H9 (cell line): ENCODE measurements at regions not wholly inside any gene's neighbourhood (a gene's known extent, or its start where the extent isn't known, plus 50 kb on each side); places are given as distances from the start of the nearest gene placed in this dataset.

Experiments
- DNase-seq: peaks from one replicate; pipeline ENCODE4 v3.0.0-alpha.2; 2017
- H2AFZ ChIP-seq: one replicate; pipeline ENCODE4 v1.6.1; 2013; ENCODE audit warnings: mild to moderate bottlenecking, low read length, control low read depth, moderate library complexity
- H2AK5ac ChIP-seq: 2 replicates; pipeline ENCODE4 v1.6.1; 2013; ENCODE audit warnings: low read length, control low read depth, mixed read lengths; ENCODE audit not compliant: insufficient read length
- H2BK120ac ChIP-seq: one replicate; pipeline ENCODE4 v1.6.1; 2013; ENCODE audit warnings: low read depth, mild to moderate bottlenecking, low read length, control low read depth, inconsistent platforms; ENCODE audit not compliant: poor library complexity, severe bottlenecking
- H2BK12ac ChIP-seq: 2 replicates; pipeline ENCODE4 v1.6.1; 2013; ENCODE audit warnings: low read length, control low read depth, mixed read lengths, low read depth; ENCODE audit not compliant: insufficient read length
- H2BK15ac ChIP-seq: 2 replicates; pipeline ENCODE4 v1.6.1; 2013; ENCODE audit warnings: low read depth, low read length, control low read depth
- H2BK20ac ChIP-seq: one replicate; pipeline ENCODE4 v1.6.1; 2013; ENCODE audit warnings: low read depth, mild to moderate bottlenecking, low read length, control low read depth, inconsistent platforms; ENCODE audit not compliant: poor library complexity, severe bottlenecking
- H2BK5ac ChIP-seq: 2 replicates; pipeline ENCODE4 v1.6.1; 2013; ENCODE audit warnings: low read length, control low read depth, mixed read lengths; ENCODE audit not compliant: insufficient read length
- H3K14ac ChIP-seq: 2 replicates; pipeline ENCODE4 v1.6.1; 2013; ENCODE audit warnings: low read length, control low read depth; ENCODE audit not compliant: insufficient read depth
- H3K18ac ChIP-seq: 2 replicates; pipeline ENCODE4 v1.6.1; 2013; ENCODE audit warnings: low read depth, mild to moderate bottlenecking, mixed read lengths, low read length, control low read depth; ENCODE audit not compliant: insufficient read length
- H3K23ac ChIP-seq: 2 replicates; pipeline ENCODE4 v1.6.1; 2013; ENCODE audit warnings: low read length, control low read depth, mixed read lengths, low read depth; ENCODE audit not compliant: insufficient read length
- H3K23me2 ChIP-seq: 2 replicates; pipeline ENCODE4 v1.6.1; 2013; ENCODE audit warnings: low read depth, mild to moderate bottlenecking, mixed read lengths, low read length, control low read depth; ENCODE audit not compliant: insufficient read length, poor library complexity, severe bottlenecking
- H3K27ac ChIP-seq: 2 replicates; pipeline ENCODE4 v1.5.1; 2013; ENCODE audit warnings: low read length, control low read depth, mixed read lengths, low read depth; ENCODE audit not compliant: insufficient read length
- H3K27me3 ChIP-seq: 2 replicates; pipeline ENCODE4 v1.6.1; 2013; ENCODE audit warnings: low read length, control low read depth, inconsistent platforms; ENCODE audit not compliant: insufficient read depth
- H3K4ac ChIP-seq: 2 replicates; pipeline ENCODE4 v1.6.1; 2013; ENCODE audit warnings: low read depth, mild to moderate bottlenecking, control low read depth, inconsistent platforms, low read length, moderate library complexity
- H3K4me1 ChIP-seq: 2 replicates; pipeline ENCODE4 v1.6.1; 2013; ENCODE audit warnings: low read length, control low read depth, inconsistent platforms; ENCODE audit not compliant: insufficient read depth
- H3K4me2 ChIP-seq: 2 replicates; pipeline ENCODE4 v1.6.1; 2013; ENCODE audit warnings: low read length, control low read depth, mixed read lengths; ENCODE audit not compliant: insufficient read length, insufficient read depth
- H3K56ac ChIP-seq: 2 replicates; pipeline ENCODE4 v1.6.1; 2013; ENCODE audit warnings: low read depth, mild to moderate bottlenecking, mixed read lengths, low read length, control low read depth; ENCODE audit not compliant: insufficient read length
- H3K79me1 ChIP-seq: 2 replicates; pipeline ENCODE4 v1.6.1; 2013; ENCODE audit warnings: low read depth, mild to moderate bottlenecking, moderate library complexity, low read length, control low read depth, inconsistent platforms; ENCODE audit not compliant: insufficient read depth, poor library complexity, severe bottlenecking
- H3K79me2 ChIP-seq: 2 replicates; pipeline ENCODE4 v1.6.1; 2013; ENCODE audit warnings: low read length, control low read depth, inconsistent platforms; ENCODE audit not compliant: insufficient read depth
- H3K9ac ChIP-seq: 2 replicates; pipeline ENCODE4 v1.6.1; 2013; ENCODE audit warnings: low read length, control low read depth, mixed read lengths; ENCODE audit not compliant: insufficient read length; ENCODE audit errors: extremely low read depth
- H3K9me3 ChIP-seq: one replicate; pipeline ENCODE4 v1.6.1; 2013; ENCODE audit warnings: low read depth, low read length, inconsistent platforms; ENCODE audit not compliant: control insufficient read depth
- H3T11ph ChIP-seq: one replicate; pipeline ENCODE4 v1.6.1; 2013; ENCODE audit warnings: mild to moderate bottlenecking, low read length, control low read depth, inconsistent platforms
- H4K20me1 ChIP-seq: one replicate; pipeline ENCODE4 v1.6.1; 2013; ENCODE audit not compliant: control insufficient read depth, insufficient read length, insufficient read depth
- H4K5ac ChIP-seq: 2 replicates; pipeline ENCODE4 v1.6.1; 2013; ENCODE audit warnings: low read depth, mild to moderate bottlenecking, mixed read lengths, low read length, control low read depth; ENCODE audit not compliant: insufficient read length
- H4K8ac ChIP-seq: replicated peaks from 2 replicates; pipeline ENCODE4 v1.6.1; 2013; ENCODE audit warnings: low read length, control low read depth, mixed read lengths, low read depth; ENCODE audit not compliant: insufficient read length
- H4K91ac ChIP-seq: 2 replicates; pipeline ENCODE4 v1.6.1; 2013; ENCODE audit warnings: low read depth, mild to moderate bottlenecking, moderate library complexity, mixed read lengths, low read length, control low read depth; ENCODE audit not compliant: insufficient read length
- H3K27ac Mint-ChIP-seq, 3 experiments: 2 replicates in 2 of 3; 3 replicates in 1 of 3; pipeline ENCODE4 v1.8.0; 2020 to 2021; ENCODE audit warnings: mixed read lengths in 3 of 3, mild to moderate bottlenecking in 1 of 3, moderate library complexity in 1 of 3
- H3K27me3 Mint-ChIP-seq: 2 replicates; pipeline ENCODE4 v1.8.0; 2021; ENCODE audit warnings: low read depth, mild to moderate bottlenecking, moderate library complexity, mixed read lengths
- H3K36me3 Mint-ChIP-seq, 3 experiments: 2 replicates in 2 of 3; 3 replicates in 1 of 3; pipeline ENCODE4 v1.8.0; 2020 to 2021; ENCODE audit warnings: low read depth in 3 of 3, mixed read lengths in 3 of 3; ENCODE audit not compliant: insufficient read depth in 1 of 3
- H3K4me1 Mint-ChIP-seq, 2 experiments: 2 replicates each; pipeline ENCODE4 v1.8.0; 2020; ENCODE audit warnings: mixed read lengths in 2 of 2
- H3K4me3 Mint-ChIP-seq, 2 experiments: 2 replicates in 1 of 2; 3 replicates in 1 of 2; pipeline ENCODE4 v1.8.0; 2020 to 2021; ENCODE audit warnings: mild to moderate bottlenecking in 2 of 2, mixed read lengths in 2 of 2, moderate library complexity in 1 of 2
- H3K9me3 Mint-ChIP-seq, 2 experiments: 2 replicates in 1 of 2; 3 replicates in 1 of 2; pipeline ENCODE4 v1.8.0; 2020; ENCODE audit warnings: mild to moderate bottlenecking in 2 of 2, mixed read lengths in 2 of 2, moderate library complexity in 1 of 2
- WGBS: extraction: QIAGEN DNeasy Blood & Tissue Kit; methylation state at CpG from one replicate; pipeline ENCODE4 v1.1.7; 2013; ENCODE audit warnings: missing lambda C conversion rate, low lambda C conversion rate, mixed read lengths; ENCODE audit not compliant: insufficient read length; ENCODE audit errors: extremely low coverage; 5-methylcytosine and 5-hydroxymethylcytosine counted together
- TF ChIP-seq, protein P1 (sequence below): fragments of 200-600 bp; sonication (generic); conservative IDR thresholded peaks from 3 replicates; pipeline ENCODE4 v1.8.0; 2021; ENCODE audit warnings: antibody characterized with exemption, mild to moderate bottlenecking

DNA sequence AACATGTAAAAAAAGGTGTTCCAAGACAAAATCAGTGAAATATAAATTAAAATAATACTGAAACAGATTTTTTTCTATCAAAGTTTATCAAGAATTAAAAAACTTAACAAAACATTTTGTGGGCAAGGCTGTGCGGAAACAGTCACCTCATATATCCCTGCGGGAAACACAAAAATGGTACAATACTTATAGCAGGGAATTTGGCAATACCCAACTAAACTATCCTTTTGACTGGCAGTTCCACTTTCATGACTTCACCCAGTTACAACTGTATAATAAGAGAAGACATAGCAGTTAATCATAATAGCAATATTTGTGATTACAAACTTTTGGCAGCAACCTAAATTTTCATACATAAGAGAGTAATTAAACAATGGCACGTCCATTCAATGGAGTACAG, 121.5 kb upstream of the EGLN3 start:
- Mint-ChIP-seq H3K4me3 (no peak overlapping the region), H3K27me3 (no peaks in the 10 kb centered on the region), H3K4me1 (no peaks in the 10 kb centered on the region), H3K9me3 (no peaks in the 10 kb centered on the region; a peak in 1 of 5 replicates), H3K36me3 (peaks cover 0 to 10% (median 0%) of the 10 kb centered on the region in 3 experiments; a peak in 1 of 7 replicates), H3K27ac (no peak overlapping the region)
- Histone ChIP-seq H3K56ac (no peak overlapping the region), H3K4me2 (no peak overlapping the region), H3K9ac (no peak overlapping the region), H3K9me3 (no peaks in the 10 kb centered on the region), H3K18ac (no peak overlapping the region), H2BK15ac (no peak overlapping the region), H4K5ac (no peak overlapping the region), H2AFZ (no peak overlapping the region), H2AK5ac (no peak overlapping the region), H2BK20ac (no peak overlapping the region), H4K8ac (no peak overlapping the region), H2BK120ac (no peak overlapping the region), H3K14ac (no peak overlapping the region), H3K23ac (no peak overlapping the region), H3K4me1 (no peaks in the 10 kb centered on the region), H3K27ac (no peak overlapping the region), H2BK5ac (no peak overlapping the region), H3T11ph (no peak overlapping the region), H3K23me2 (no peaks in the 10 kb centered on the region), H3K79me2 (no peaks in the 10 kb centered on the region), H3K4ac (no peak overlapping the region), H3K27me3 (no peaks in the 10 kb centered on the region), H2BK12ac (no peak overlapping the region), H3K79me1 (no peaks in the 10 kb centered on the region), H4K91ac (no peak overlapping the region), H4K20me1 (no peaks in the 10 kb centered on the region)
- TF ChIP-seq, protein P1, sequence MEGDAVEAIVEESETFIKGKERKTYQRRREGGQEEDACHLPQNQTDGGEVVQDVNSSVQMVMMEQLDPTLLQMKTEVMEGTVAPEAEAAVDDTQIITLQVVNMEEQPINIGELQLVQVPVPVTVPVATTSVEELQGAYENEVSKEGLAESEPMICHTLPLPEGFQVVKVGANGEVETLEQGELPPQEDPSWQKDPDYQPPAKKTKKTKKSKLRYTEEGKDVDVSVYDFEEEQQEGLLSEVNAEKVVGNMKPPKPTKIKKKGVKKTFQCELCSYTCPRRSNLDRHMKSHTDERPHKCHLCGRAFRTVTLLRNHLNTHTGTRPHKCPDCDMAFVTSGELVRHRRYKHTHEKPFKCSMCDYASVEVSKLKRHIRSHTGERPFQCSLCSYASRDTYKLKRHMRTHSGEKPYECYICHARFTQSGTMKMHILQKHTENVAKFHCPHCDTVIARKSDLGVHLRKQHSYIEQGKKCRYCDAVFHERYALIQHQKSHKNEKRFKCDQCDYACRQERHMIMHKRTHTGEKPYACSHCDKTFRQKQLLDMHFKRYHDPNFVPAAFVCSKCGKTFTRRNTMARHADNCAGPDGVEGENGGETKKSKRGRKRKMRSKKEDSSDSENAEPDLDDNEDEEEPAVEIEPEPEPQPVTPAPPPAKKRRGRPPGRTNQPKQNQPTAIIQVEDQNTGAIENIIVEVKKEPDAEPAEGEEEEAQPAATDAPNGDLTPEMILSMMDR, result no peak
- WGBS, result no CpG with 5 or more reads among the region's 3 CpGs
- DNase-seq, result no peak
